ENCODE measurements at regions not wholly inside any gene's neighbourhood (a gene's known extent, or its start where the extent isn't known, plus 50 kb on each side); places are given as distances from the start of the nearest gene placed in this dataset.

GRCh38 chr5:100232736-100233135 lies 302.4 kb upstream of the FAM174A start:
- H3K4me1 ChIP-seq (ENCODE audit: insufficient read depth, low read length, poor library complexity, severe bottlenecking), result no peaks in the 10 kb centered on the region
- no peaks in the 10 kb centered on the region for H3K79me2 ChIP-seq (ENCODE audit: insufficient read depth, low read depth, low read length)
- no peak for DNase-seq (ENCODE audit: low spot score)
- intact Hi-C loops (cut with micrococcal nuclease; ENCODE audit: unreplicated experiment), result no loop called here
- H4K20me1 ChIP-seq (ENCODE audit: insufficient read depth, low read length), result no peaks in the 10 kb centered on the region
- TF ChIP-seq CTCF (conservative IDR thresholded peaks at IDR 0.05; ENCODE audit: low read length) (no peak), EZH2phosphoT487 (IDR thresholded peaks at IDR 0.05; ENCODE audit: borderline replicate concordance, low read depth, low read length) (no peak)
- POLR2A ChIA-PET, result interaction anchor here (0.7 to 1.2 kb wide), 2 partner anchors 10 to 15 kb away, joined by 4 to 5 read pairs; no protein-coding TSS in a partner anchor
- H3K4me3 ChIP-seq (ENCODE audit: low read depth, low read length, poor library complexity, severe bottlenecking), result no peak overlapping the region
- no peaks in the 10 kb centered on the region for H3K9me3 ChIP-seq (ENCODE audit: low read length)
- H3K27ac ChIP-seq (ENCODE audit: low read depth, low read length, poor library complexity, severe bottlenecking), result no peak overlapping the region
- H2AFZ ChIP-seq (ENCODE audit: low read length), result no peak overlapping the region
- no peaks in the 10 kb centered on the region for H3K36me3 ChIP-seq (ENCODE audit: insufficient read depth, low read length)
- no peak overlapping the region for H3K4me2 ChIP-seq (ENCODE audit: low read length)
- BruUV-seq (replicated peaks), result no TSS peak
- CTCF ChIA-PET (ENCODE audit: unreplicated experiment), result no interaction called here
- H3K9me2 ChIP-seq (ENCODE audit: insufficient read depth, low read length), result no peaks in the 10 kb centered on the region

- no TSS peak for BruUV-seq (replicated peaks)
- no peaks in the 10 kb centered on the region for H3K79me2 ChIP-seq (ENCODE audit: insufficient read depth, low read depth, low read length)
- no peaks in the 10 kb centered on the region; the same call in 1 of the 2 replicates for H3K9me2 ChIP-seq (ENCODE audit: insufficient read depth, low read length)
- TF ChIP-seq EZH2phosphoT487 (IDR thresholded peaks at IDR 0.05; ENCODE audit: borderline replicate concordance, low read depth, low read length) (no peak), CTCF (conservative IDR thresholded peaks at IDR 0.05; ENCODE audit: low read length) (no peak)
- intact Hi-C loops (cut with micrococcal nuclease; ENCODE audit: unreplicated experiment), result no loop called here
- H4K20me1 ChIP-seq (ENCODE audit: insufficient read depth, low read length), result no peaks in the 10 kb centered on the region
- H2AFZ ChIP-seq (ENCODE audit: low read length), result no peak overlapping the region
- no peak overlapping the region for H3K27ac ChIP-seq (ENCODE audit: low read depth, low read length, poor library complexity, severe bottlenecking)
- CTCF ChIA-PET (ENCODE audit: unreplicated experiment), result no interaction called here
- H3K9me3 ChIP-seq (ENCODE audit: low read length), result no peaks in the 10 kb centered on the region
- DNase-seq (ENCODE audit: low spot score), result no peak
- no peak overlapping the region for H3K4me2 ChIP-seq (ENCODE audit: low read length)
- no peaks in the 10 kb centered on the region for H3K4me1 ChIP-seq (ENCODE audit: insufficient read depth, low read length, poor library complexity, severe bottlenecking)
- H3K4me3 ChIP-seq (ENCODE audit: low read depth, low read length, poor library complexity, severe bottlenecking), result no peak overlapping the region
- POLR2A ChIA-PET, result no interaction called here
- H3K36me3 ChIP-seq (ENCODE audit: insufficient read depth, low read length), result no peaks in the 10 kb centered on the region
Observed at GRCh38 chr5:100188778-100189177, 346.4 kb upstream of the FAM174A start.

GRCh38 chr5:100188339-100188738 lies 346.8 kb upstream of the FAM174A start:
- CTCF ChIA-PET (ENCODE audit: unreplicated experiment), result no interaction called here
- Histone ChIP-seq H3K4me3 (ENCODE audit: low read depth, low read length, poor library complexity, severe bottlenecking) (no peak overlapping the region), H4K20me1 (ENCODE audit: insufficient read depth, low read length) (no peaks in the 10 kb centered on the region), H3K36me3 (ENCODE audit: insufficient read depth, low read length) (no peaks in the 10 kb centered on the region), H2AFZ (ENCODE audit: low read length) (no peak overlapping the region), H3K9me2 (ENCODE audit: insufficient read depth, low read length) (no peaks in the 10 kb centered on the region; the same call in 1 of the 2 replicates), H3K27ac (ENCODE audit: low read depth, low read length, poor library complexity, severe bottlenecking) (no peak overlapping the region), H3K4me1 (ENCODE audit: insufficient read depth, low read length, poor library complexity, severe bottlenecking) (no peaks in the 10 kb centered on the region), H3K9me3 (ENCODE audit: low read length) (no peaks in the 10 kb centered on the region), H3K4me2 (ENCODE audit: low read length) (no peak overlapping the region), H3K79me2 (ENCODE audit: insufficient read depth, low read depth, low read length) (no peaks in the 10 kb centered on the region)
- DNase-seq (ENCODE audit: low spot score), result no peak
- BruUV-seq (replicated peaks), result no TSS peak
- intact Hi-C loops (cut with micrococcal nuclease; ENCODE audit: unreplicated experiment), result no loop called here
- TF ChIP-seq EZH2phosphoT487 (IDR thresholded peaks at IDR 0.05; ENCODE audit: borderline replicate concordance, low read depth, low read length), result no peak
- no peak for TF ChIP-seq CTCF (conservative IDR thresholded peaks at IDR 0.05; ENCODE audit: low read length)
- POLR2A ChIA-PET, result no interaction called here
